ENCODE measurements at regions not wholly inside any gene's neighbourhood (a gene's known extent, or its start where the extent isn't known, plus 50 kb on each side); places are given as distances from the start of the nearest gene placed in this dataset.

DNA sequence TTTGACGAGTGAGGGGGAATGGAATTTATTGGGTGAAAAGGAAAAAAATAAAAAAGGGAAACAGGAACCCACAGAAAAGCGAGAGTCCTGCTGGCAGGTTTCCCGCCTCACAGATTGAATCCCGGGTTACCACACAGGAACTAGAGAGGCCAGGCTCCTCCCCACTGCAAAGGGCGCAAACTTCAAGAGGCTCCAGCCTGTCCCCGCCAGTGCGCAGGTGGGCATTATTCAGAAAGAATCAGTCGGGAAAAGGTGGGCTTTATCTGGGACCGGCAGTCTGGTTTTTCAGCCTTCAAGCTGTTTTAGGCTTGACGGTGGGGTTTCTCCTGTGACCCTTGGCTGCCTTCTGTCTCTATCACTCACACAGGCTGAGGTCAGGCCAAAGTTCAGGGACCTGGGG, 1496.8 kb downstream of the RPA4 start (continued):
- TF ChIP-seq, protein P1, sequence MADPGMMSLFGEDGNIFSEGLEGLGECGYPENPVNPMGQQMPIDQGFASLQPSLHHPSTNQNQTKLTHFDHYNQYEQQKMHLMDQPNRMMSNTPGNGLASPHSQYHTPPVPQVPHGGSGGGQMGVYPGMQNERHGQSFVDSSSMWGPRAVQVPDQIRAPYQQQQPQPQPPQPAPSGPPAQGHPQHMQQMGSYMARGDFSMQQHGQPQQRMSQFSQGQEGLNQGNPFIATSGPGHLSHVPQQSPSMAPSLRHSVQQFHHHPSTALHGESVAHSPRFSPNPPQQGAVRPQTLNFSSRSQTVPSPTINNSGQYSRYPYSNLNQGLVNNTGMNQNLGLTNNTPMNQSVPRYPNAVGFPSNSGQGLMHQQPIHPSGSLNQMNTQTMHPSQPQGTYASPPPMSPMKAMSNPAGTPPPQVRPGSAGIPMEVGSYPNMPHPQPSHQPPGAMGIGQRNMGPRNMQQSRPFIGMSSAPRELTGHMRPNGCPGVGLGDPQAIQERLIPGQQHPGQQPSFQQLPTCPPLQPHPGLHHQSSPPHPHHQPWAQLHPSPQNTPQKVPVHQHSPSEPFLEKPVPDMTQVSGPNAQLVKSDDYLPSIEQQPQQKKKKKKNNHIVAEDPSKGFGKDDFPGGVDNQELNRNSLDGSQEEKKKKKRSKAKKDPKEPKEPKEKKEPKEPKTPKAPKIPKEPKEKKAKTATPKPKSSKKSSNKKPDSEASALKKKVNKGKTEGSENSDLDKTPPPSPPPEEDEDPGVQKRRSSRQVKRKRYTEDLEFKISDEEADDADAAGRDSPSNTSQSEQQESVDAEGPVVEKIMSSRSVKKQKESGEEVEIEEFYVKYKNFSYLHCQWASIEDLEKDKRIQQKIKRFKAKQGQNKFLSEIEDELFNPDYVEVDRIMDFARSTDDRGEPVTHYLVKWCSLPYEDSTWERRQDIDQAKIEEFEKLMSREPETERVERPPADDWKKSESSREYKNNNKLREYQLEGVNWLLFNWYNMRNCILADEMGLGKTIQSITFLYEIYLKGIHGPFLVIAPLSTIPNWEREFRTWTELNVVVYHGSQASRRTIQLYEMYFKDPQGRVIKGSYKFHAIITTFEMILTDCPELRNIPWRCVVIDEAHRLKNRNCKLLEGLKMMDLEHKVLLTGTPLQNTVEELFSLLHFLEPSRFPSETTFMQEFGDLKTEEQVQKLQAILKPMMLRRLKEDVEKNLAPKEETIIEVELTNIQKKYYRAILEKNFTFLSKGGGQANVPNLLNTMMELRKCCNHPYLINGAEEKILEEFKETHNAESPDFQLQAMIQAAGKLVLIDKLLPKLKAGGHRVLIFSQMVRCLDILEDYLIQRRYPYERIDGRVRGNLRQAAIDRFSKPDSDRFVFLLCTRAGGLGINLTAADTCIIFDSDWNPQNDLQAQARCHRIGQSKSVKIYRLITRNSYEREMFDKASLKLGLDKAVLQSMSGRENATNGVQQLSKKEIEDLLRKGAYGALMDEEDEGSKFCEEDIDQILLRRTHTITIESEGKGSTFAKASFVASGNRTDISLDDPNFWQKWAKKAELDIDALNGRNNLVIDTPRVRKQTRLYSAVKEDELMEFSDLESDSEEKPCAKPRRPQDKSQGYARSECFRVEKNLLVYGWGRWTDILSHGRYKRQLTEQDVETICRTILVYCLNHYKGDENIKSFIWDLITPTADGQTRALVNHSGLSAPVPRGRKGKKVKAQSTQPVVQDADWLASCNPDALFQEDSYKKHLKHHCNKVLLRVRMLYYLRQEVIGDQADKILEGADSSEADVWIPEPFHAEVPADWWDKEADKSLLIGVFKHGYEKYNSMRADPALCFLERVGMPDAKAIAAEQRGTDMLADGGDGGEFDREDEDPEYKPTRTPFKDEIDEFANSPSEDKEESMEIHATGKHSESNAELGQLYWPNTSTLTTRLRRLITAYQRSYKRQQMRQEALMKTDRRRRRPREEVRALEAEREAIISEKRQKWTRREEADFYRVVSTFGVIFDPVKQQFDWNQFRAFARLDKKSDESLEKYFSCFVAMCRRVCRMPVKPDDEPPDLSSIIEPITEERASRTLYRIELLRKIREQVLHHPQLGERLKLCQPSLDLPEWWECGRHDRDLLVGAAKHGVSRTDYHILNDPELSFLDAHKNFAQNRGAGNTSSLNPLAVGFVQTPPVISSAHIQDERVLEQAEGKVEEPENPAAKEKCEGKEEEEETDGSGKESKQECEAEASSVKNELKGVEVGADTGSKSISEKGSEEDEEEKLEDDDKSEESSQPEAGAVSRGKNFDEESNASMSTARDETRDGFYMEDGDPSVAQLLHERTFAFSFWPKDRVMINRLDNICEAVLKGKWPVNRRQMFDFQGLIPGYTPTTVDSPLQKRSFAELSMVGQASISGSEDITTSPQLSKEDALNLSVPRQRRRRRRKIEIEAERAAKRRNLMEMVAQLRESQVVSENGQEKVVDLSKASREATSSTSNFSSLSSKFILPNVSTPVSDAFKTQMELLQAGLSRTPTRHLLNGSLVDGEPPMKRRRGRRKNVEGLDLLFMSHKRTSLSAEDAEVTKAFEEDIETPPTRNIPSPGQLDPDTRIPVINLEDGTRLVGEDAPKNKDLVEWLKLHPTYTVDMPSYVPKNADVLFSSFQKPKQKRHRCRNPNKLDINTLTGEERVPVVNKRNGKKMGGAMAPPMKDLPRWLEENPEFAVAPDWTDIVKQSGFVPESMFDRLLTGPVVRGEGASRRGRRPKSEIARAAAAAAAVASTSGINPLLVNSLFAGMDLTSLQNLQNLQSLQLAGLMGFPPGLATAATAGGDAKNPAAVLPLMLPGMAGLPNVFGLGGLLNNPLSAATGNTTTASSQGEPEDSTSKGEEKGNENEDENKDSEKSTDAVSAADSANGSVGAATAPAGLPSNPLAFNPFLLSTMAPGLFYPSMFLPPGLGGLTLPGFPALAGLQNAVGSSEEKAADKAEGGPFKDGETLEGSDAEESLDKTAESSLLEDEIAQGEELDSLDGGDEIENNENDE (IDR thresholded peaks at IDR 0.05; ENCODE audit: insufficient replicate concordance, low read length): no peak
- TF ChIP-seq YY1 (IDR thresholded peaks at IDR 0.05; ENCODE audit: low read depth, low read length) (no peak), ASH2L (IDR thresholded peaks at IDR 0.05; ENCODE audit: low read length) (no peak), NRF1 (IDR thresholded peaks at IDR 0.05; ENCODE audit: low read depth, low read length) (no peak), RXRA (IDR thresholded peaks at IDR 0.05; ENCODE audit: insufficient read depth, low read depth, low read length) (no peak), SP4 (IDR thresholded peaks at IDR 0.05; ENCODE audit: low read length) (no peak), CHD2 (IDR thresholded peaks at IDR 0.05; ENCODE audit: low read length) (no peak), SP1 (IDR thresholded peaks at IDR 0.05; ENCODE audit: low read depth, low read length) (no peak), TEAD4 (IDR thresholded peaks at IDR 0.05; ENCODE audit: low read depth, low read length) (no peak), SIN3A (conservative IDR thresholded peaks at IDR 0.05 in 1 of 2, IDR thresholded peaks at IDR 0.05 in 1 of 2; ENCODE audit: low read depth in 1 of 2, low read length in 2 of 2) (no peak)
